IPS-15b (cell line): ENCODE measurements at regions not wholly inside any gene's neighbourhood (a gene's known extent, or its start where the extent isn't known, plus 50 kb on each side); places are given as distances from the start of the nearest gene placed in this dataset.

ENCODE experiments used
- H3K27me3 ChIP-seq: one replicate; pipeline ENCODE4 v1.6.1; 2013; ENCODE audit warnings: low read length; ENCODE audit not compliant: control insufficient read depth, insufficient read depth
- H3K36me3 ChIP-seq: one replicate; pipeline ENCODE4 v1.6.1; 2013; ENCODE audit warnings: low read length; ENCODE audit not compliant: control insufficient read depth, insufficient read depth
- H3K4me1 ChIP-seq: one replicate; pipeline ENCODE4 v1.6.1; 2013; ENCODE audit warnings: mild to moderate bottlenecking, low read length; ENCODE audit not compliant: control insufficient read depth, insufficient read depth
- H3K4me3 ChIP-seq: one replicate; pipeline ENCODE4 v1.5.1; 2013; ENCODE audit warnings: low read depth, low read length
- H3K9ac ChIP-seq: one replicate; pipeline ENCODE4 v1.6.1; 2013; ENCODE audit warnings: low read depth, mild to moderate bottlenecking, low read length
- H3K9me3 ChIP-seq: one replicate; pipeline ENCODE4 v1.6.1; 2013; ENCODE audit warnings: mild to moderate bottlenecking, low read length; ENCODE audit not compliant: control insufficient read depth, insufficient read depth

DNA sequence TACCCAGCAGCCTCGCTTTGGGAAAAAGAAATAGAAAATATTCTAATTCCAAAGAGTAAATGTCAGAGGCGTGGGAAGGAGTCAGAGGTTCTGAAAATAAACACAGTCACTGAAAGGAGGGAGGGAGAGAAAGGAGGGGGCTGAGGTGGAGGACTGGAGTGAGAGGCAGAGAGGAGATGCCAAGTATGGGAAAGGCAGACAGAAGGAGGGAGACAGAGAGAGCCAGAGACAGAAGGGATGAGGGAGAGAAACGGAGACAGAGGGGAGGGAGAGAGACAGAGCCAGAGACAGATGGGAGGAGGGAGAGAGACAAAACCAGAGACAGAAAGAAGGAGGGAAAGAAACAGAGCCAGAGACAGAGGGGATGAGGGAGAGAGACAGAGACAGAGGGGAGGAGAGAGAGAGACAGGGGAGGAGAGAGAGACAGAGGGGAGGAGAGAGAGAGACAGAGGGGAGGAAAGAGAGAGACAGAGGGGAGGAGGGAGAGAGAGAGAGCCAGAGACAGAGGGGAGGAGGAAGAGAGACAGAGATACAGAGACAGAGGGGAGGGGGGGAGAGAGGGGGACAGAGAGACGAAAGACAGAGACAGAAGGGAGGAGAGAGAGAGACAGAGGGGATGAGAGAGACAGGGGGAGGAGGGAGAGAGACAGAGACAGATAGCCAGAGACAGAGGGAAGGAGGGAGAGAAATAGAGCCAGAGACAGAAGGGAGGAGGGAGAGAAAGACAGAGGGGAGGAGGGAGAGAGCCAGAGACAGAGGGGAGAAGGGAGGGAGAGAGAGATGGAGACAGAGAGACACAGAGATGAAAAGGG lies 525.5 kb downstream of the MATN1 start:
- no peaks in the 10 kb centered on the region for H3K9me3 ChIP-seq
- peaks cover 2% of the 10 kb centered on the region for H3K4me1 ChIP-seq
- H3K4me3 ChIP-seq: no peak overlapping the region
- H3K36me3 ChIP-seq: no peaks in the 10 kb centered on the region
- no peaks in the 10 kb centered on the region for H3K27me3 ChIP-seq
- H3K9ac ChIP-seq: no peak overlapping the region

- peaks cover 2% of the 10 kb centered on the region for H3K4me1 ChIP-seq
- no peaks in the 10 kb centered on the region for H3K36me3 ChIP-seq
- no peak overlapping the region for H3K9ac ChIP-seq
- no peak overlapping the region for H3K4me3 ChIP-seq
- no peaks in the 10 kb centered on the region for H3K9me3 ChIP-seq
- no peaks in the 10 kb centered on the region for H3K27me3 ChIP-seq
Measured at GRCh38 chr1:30196872-30197638, 526.3 kb downstream of the MATN1 start.

- no peaks in the 10 kb centered on the region for H3K9me3 ChIP-seq
- H3K4me3 ChIP-seq: no peak overlapping the region
- H3K36me3 ChIP-seq: no peaks in the 10 kb centered on the region
- no peak overlapping the region for H3K9ac ChIP-seq
- no peaks in the 10 kb centered on the region for H3K27me3 ChIP-seq
- peaks cover 2% of the 10 kb centered on the region for H3K4me1 ChIP-seq
Measured at GRCh38 chr1:30196457-30196856, 526.9 kb downstream of the MATN1 start.

DNA sequence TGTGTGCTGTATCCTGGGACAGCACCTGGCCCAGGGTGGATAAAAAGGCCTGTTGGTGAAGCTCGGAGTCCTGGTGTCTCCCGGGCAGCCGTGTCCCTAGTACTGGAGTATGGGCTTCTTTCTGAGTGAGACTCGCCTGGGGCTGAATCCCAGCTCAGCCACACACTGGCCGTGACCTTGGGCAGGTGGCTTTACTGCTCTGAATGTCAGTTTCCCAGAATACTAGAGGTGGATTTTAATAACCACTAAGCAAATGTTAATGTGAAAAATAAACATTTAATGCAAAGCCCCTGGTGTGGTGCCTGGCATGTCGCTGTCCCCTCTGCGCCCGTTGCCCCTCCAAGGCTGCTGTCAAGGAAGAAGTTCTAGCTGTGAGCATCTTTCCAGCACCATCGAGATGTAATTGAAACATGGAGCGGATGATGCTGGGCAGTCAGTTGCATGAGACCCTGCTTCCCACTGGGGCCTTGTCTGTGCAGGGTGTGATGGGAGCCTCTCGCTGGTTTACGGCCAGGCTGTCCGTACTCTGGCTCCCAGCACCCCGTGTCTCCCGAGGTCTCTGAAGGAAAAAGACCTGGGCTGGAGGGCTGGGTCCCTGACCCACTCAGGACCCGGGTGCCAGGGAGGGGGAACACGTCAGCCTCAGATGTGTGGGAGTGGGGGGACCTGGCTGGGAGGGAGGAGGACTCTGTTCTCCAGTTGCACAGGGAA lies 527.8 kb downstream of the MATN1 start:
- no peaks in the 10 kb centered on the region for H3K9me3 ChIP-seq
- peaks cover 2% of the 10 kb centered on the region for H3K4me1 ChIP-seq
- H3K9ac ChIP-seq: no peak overlapping the region
- H3K27me3 ChIP-seq: no peaks in the 10 kb centered on the region
- no peaks in the 10 kb centered on the region for H3K36me3 ChIP-seq
- H3K4me3 ChIP-seq: no peak overlapping the region

DNA sequence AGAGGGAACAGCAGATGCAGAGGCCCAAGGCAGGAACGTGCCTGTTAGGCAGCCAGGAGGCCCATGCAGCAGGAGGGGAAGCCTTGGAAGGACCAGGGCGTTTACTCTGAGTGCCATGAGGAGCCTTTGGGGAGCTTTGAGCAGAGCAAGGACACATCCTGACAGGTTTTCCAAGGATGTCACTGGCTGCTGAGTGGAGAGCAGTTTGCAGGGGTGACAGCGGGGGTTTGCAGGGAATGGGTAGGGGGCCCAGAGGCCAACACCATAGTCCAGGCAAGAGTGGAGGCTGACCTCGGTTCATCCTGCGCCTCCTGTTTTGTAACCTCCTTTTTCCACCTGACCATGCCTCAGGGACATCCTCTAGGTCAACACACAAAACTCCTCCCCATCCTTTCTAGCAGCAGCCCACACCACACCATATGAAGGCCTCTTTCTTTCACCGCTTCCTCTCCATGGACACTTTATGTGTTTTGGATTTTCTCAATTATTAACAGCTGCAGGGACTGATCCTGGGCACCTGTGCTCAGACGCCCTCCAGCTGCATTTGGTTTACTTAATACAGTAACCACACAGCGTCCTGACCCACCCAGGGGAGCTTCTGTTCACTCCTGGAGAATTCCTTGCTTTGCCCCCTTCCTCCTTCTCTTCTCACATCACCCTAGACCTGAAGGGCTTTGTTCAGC lies 528.5 kb downstream of the MATN1 start:
- Histone ChIP-seq H3K9ac (no peak overlapping the region), H3K27me3 (no peaks in the 10 kb centered on the region), H3K9me3 (no peaks in the 10 kb centered on the region), H3K4me3 (no peak overlapping the region), H3K4me1 (peaks cover 2% of the 10 kb centered on the region), H3K36me3 (no peaks in the 10 kb centered on the region)

- no peaks in the 10 kb centered on the region for H3K27me3 ChIP-seq
- H3K9ac ChIP-seq: no peak overlapping the region
- H3K36me3 ChIP-seq: no peaks in the 10 kb centered on the region
- H3K4me3 ChIP-seq: no peak overlapping the region
- no peaks in the 10 kb centered on the region for H3K9me3 ChIP-seq
- peaks cover 2% of the 10 kb centered on the region for H3K4me1 ChIP-seq
Measured at GRCh38 chr1:30194046-30194619, 529.3 kb downstream of the MATN1 start.

- Histone ChIP-seq H3K4me3 (no peak overlapping the region), H3K36me3 (no peaks in the 10 kb centered on the region), H3K27me3 (no peaks in the 10 kb centered on the region), H3K4me1 (peaks cover 2% of the 10 kb centered on the region), H3K9me3 (no peaks in the 10 kb centered on the region), H3K9ac (no peak overlapping the region)
Measured at GRCh38 chr1:30192969-30193630, 530.3 kb downstream of the MATN1 start.

- Histone ChIP-seq H3K4me1 (no peaks in the 10 kb centered on the region), H3K9me3 (no peaks in the 10 kb centered on the region), H3K4me3 (no peak overlapping the region), H3K27me3 (no peaks in the 10 kb centered on the region), H3K36me3 (no peaks in the 10 kb centered on the region), H3K9ac (no peak overlapping the region)
Measured at GRCh38 chr1:30191154-30191702, 532.2 kb downstream of the MATN1 start.

- H3K9me3 ChIP-seq: no peaks in the 10 kb centered on the region
- no peak overlapping the region for H3K4me3 ChIP-seq
- no peaks in the 10 kb centered on the region for H3K36me3 ChIP-seq
- no peaks in the 10 kb centered on the region for H3K4me1 ChIP-seq
- H3K27me3 ChIP-seq: no peaks in the 10 kb centered on the region
- no peak overlapping the region for H3K9ac ChIP-seq
Measured at GRCh38 chr1:30190511-30191153, 532.8 kb downstream of the MATN1 start.

GRCh38 chr1:30189818-30190500 lies 533.4 kb downstream of the MATN1 start:
- Histone ChIP-seq H3K4me1 (no peaks in the 10 kb centered on the region), H3K36me3 (no peaks in the 10 kb centered on the region), H3K4me3 (no peak overlapping the region), H3K9me3 (no peaks in the 10 kb centered on the region), H3K27me3 (no peaks in the 10 kb centered on the region), H3K9ac (no peak overlapping the region)
